ENCODE measurements at regions not wholly inside any gene's neighbourhood (a gene's known extent, or its start where the extent isn't known, plus 50 kb on each side); places are given as distances from the start of the nearest gene placed in this dataset.
"Not testable (repeated sequence)": the region's sequence is repeated elsewhere in the genome, so short reads cannot be mapped to it uniquely, and the experiment has no call there.

DNA sequence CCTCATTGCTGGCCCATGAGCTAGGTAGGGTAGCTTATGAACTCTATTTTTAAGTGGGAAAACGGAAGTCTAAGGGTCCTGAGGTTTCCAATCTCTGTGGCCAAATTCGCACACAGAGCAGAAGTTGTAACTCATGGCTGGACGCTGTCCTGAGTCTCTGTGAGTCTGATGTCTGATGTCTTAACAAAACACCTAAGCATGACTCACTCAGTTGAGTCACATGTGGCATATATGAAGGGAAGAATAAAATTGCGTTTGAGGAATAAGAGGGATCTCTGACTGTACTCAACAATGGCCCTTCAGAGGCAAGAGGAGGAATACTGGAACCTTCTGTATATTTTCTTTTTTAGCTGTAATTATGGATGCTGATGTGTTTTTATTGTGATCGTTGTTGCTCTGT lies 569.7 kb downstream of the RIT2 start:
- no peak for DNase-seq (ENCODE audit: low read depth)

DNA sequence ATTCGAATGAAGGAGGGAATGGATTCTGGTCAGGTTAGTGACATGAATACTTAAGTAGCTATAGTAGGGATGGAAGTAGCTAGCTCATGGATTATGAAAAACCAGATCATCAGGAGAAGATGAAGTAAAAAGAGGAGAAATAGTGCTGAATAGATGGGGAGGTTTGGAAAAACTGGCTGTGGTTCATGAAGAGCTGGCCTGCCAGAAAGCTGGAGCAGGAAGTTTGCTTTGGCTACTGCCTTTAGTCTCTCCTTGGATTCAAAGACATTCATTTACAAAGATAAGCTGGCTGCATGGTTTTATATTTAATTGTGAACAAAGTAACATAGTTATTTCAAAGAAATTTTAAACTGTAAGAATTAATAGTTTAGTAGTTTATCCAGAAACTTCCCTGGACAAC lies 567.0 kb downstream of the RIT2 start:
- no peak for DNase-seq (ENCODE audit: low read depth)

DNA sequence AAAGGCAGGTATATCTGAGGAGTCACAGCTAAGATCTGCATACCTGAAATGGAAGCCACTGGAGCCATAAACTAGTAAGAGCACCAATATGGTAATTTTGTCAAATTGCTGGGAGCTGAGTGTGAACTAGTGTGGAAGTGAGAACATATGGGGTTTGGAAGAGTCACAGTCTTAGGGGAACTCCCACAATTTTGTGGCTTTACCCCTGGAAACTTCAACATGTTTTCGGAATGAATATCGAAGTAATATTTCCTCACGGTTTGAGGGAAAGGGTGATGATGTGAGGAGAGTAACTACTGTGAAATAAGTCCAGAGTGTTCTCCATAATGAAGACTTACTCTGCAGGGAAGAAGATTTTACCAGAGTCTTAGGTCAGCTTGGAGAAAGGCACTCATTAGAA lies 565.9 kb downstream of the RIT2 start:
- DNase-seq (ENCODE audit: low read depth): no peak

DNA sequence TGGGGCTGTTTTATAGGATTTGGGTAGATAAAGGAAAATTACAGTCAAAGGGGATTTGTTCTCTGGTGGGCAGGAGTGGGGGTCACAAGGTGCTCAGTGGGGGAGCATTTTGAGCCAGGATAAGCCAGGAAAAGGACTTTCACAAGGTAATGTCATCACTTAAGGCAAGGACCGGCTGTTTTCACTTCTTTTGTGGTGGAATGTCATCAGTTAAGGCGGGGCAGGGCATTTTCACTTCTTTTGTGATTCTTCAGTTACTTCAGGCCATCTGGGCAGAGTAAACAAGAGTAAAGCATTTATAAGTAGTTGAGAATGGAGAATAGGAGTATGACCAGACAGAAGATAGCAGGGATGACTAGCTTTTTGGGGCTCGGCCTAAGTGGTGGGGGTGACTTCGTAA lies 562.9 kb downstream of the RIT2 start:
- not testable (repeated sequence) for DNase-seq (ENCODE audit: low read depth)

DNA sequence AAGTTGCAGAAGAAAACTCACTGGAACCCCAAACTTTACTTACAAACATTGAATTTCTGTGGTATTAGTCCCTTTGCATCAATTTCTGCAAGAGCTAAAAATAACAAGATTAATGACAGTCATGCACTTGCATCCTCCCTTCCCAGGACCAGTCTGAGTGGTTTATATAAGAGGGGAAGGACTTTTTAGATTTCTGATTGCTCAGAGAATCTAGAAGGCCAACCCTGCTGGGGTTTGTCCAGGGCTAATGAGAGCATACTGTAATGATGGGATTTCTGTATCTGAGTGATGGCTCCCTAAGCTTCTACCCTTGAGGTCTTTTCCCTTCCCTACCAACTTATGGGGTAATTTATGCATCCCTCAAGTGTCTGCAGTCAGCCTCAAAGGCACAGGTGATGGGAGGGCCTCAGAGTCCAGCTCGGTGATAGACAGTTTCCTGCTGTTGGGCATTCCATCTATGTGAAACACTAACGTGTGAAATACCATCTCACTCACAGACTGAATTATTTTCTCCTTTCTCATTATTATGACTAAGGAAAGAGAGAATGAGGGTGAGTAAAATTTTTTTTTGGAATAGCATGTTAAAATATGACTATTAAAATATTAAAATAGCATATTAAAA lies 556.3 kb downstream of the RIT2 start:
- no peak for DNase-seq (ENCODE audit: low read depth)

DNA sequence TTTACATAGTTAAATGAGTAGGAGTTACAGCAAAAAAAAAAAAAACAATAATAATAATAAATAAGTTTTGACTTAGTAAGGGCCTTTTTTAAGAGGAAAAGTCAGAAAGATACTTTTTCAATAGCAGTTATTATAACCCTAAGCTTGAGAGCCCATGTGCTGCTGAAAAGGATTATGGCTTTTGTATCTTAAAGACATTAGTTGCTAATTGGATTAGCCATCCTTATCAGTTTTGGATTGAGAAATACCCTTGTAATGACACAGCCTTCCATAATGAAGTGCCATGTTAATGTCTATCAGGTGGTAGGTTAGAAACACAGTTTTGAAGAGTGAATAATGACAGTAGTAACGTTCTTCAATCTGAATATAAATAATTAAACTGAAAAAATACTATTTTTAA lies 554.0 kb downstream of the RIT2 start:
- DNase-seq (ENCODE audit: low read depth): no peak

DNA sequence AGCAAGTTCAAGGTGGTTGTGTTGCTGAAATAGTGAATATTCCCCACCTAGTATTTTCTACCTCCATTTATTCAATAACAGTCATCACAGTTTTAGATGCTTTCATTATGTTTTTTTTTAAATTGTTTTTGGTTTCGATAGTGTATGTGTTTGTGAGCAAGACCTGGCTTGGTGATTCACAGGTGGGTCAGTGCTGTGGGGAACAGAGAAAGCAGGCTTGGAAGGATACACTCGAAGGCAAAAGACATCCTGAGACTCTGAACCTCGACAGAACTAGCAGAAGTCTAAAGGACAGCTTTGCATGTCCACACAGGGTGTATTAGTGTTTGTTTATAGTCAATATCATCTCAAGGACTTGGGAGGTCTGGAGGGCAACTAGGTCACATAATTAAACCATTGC lies 551.5 kb downstream of the RIT2 start:
- DNase-seq (ENCODE audit: low read depth): no peak

DNA sequence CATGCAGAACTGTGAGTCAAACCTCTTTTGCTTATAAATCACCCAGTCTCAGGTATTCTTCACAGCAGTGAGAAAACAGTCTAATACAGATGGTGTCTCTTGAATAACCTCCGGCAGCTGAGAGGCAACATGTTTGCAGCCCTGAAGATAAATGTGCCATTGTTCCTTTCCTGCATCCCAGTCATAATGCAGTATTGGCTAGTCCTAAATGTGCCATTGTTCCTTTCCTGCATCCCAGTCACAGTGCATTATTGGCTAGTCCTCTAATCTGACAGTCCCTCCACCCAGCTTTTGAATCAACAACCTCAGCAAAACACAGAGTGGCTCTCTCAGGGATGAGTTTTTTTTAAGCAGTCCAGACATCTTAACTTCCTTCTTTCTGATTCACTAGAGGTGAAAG lies 550.7 kb downstream of the RIT2 start:
- DNase-seq (ENCODE audit: low read depth): no peak

DNA sequence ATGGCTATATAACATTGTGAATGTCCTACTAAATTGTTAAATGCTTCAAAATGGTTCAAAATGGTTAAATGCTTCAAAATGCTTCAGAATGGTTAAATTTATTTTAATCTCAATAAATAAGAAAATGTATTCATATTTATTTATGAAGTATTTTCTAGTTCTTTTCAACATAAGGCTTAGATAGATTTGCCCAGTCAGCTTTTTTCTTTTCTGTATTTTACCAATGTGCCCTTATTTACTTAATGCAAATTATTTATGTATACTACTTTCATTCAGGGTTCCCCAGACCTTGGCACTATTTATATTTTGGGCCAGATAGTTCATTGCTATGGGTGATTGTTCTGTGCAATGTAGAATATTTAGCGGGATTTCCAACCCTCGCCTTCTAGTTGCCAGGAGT lies 546.7 kb downstream of the RIT2 start:
- DNase-seq (ENCODE audit: low read depth): no peak

DNA sequence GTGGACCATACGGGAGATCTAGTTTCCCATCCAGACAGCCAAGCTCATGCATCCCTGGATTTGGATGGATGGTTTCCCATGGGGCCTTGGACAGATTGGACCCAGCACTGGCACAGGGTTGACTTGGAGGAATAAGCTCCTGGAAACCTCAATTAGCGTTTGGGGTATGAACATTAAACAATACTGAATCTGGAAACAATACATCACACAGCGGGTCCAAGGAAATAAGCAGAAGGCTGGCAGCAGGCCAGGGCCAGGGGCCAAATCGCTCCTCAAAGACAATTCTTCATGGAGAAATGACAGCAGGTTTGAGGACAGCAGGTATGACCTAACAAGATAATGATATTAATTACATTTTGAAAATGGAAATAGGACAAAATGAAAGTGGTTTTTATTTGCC lies 540.6 kb downstream of the RIT2 start:
- DNase-seq (ENCODE audit: low read depth): no peak

DNA sequence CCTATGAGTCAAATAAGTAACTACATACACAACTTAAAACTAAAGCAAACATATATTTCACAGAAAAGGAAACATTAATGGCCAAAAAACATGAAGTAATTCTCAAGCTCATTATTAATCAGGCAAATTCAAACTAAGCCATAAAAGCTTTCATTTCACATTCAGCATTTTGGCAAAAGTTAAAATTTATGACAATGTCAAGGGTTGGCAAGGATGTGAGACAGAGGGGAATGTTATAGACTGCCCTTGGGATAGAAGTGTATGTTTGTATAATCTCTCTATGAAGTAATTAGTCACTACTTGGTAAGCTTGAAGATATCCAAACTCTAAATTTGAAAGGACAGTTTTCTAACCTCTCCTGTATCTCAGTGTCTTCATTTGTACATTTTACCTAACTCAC lies 539.4 kb downstream of the RIT2 start:
- DNase-seq (ENCODE audit: low read depth): no peak

DNA sequence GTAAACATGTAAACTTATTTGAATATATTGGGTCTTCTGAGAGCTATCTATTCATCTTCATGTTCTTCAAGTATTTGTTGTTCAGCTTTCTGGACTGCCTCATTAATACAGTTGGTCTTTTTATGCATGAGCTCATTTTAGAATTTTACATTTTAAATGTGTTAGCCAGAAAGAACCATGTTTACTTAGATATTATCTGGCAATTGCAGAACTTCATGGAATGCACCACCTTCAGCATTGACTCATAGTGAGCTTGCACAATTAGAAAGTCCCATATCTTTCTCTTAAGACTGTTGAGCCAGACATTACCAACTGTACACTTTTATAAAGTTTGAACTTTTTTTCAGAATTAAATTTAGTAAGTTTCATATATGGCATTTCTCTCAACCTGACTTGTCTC lies 536.7 kb downstream of the RIT2 start:
- no peak for DNase-seq (ENCODE audit: low read depth)

DNA sequence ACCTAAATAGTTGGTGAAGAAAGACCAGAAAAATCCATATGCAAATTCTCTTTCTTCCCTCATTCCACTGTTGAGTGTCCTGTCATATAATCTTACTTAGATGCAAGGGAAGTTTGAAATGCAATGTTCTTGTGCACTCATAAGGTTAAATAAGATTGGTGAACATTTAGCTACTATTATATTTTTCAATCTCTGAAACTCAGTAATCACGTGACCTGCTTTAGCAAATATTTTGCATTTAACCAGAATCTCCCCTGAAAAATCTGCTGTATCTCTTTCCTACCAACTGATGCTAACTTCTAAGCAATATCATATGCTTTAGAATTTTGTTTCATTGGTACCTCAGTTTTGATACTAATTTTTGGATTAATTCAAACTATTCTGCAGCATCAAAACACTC lies 533.2 kb downstream of the RIT2 start:
- DNase-seq (ENCODE audit: low read depth): no peak

DNA sequence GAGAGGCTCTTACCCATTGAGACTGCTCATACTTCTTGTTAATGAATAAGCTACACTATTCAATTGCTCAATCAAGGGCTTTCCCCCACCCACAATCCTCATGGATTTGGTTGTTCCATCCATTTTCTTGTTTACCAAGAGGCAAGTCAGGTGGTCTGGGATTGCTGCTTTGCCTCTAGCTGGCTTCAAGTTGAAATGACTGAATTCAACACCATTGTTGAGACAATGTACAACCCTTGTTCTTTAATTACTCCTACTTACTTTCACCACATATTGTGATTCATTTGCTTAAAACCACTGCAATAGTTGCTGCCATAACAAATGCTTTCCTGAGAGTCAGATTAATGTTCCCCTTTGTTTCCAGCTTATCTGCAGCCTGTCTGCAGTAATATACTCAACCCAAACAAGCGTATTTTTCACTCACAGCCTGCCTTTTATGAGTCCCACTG lies 532.2 kb downstream of the RIT2 start:
- DNase-seq (ENCODE audit: low read depth): no peak

DNA sequence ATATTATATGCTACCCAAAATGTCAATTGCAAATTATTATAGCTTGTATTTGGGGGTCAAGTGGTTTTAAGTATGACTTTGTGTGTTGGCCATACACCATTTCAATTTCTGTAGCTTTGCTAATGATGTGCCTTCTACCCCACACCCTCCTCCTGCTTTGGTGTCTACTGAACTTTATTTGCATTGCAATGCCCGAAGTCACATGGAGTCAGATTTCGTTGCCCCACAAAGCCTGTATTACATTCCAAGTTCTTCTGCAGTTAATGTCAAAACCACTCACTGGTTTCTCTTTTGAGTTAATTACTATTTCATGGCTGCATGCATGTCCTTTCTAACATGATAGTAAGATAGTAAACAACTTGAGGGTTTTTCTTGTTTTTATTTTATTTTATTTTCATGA lies 528.9 kb downstream of the RIT2 start:
- DNase-seq (ENCODE audit: low read depth): no peak

DNA sequence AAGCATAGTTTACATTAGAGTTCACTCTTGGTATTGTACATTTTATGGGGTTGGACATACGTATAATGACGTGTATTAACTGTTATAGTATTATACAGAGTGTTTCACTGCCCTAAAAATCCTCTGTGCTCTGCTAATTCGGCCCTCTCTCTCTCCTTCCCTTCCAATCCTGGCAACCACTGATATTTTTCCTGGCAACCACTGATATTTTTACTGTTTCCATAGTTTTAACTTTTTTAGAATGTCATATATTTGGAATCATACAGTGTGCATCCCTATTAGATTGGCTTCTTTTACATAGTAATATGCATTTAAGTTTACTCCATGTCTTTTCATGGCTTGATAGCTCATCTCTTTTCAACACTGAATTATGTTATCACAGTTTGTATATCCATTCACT lies 526.7 kb downstream of the RIT2 start:
- no peak for DNase-seq (ENCODE audit: low read depth)

DNA sequence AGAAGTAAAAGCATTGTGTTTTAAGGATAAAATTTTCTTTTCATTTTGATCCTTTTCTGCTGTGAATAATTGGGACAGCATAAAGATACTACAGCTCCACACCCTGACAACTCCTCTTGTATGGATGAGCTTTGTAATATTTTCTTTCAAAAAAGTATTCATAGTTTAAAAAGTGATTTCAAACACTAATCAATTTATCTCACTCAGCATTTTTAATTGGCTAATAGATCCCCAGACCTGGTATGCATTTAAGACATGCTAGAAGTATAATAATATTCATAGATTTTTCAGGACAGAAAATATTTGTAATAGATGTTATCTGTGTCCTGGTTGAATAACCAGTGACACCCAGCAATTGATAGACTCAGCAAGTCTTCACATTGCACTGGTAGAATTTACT lies 510.7 kb downstream of the RIT2 start:
- no peak for DNase-seq (ENCODE audit: low read depth)

DNA sequence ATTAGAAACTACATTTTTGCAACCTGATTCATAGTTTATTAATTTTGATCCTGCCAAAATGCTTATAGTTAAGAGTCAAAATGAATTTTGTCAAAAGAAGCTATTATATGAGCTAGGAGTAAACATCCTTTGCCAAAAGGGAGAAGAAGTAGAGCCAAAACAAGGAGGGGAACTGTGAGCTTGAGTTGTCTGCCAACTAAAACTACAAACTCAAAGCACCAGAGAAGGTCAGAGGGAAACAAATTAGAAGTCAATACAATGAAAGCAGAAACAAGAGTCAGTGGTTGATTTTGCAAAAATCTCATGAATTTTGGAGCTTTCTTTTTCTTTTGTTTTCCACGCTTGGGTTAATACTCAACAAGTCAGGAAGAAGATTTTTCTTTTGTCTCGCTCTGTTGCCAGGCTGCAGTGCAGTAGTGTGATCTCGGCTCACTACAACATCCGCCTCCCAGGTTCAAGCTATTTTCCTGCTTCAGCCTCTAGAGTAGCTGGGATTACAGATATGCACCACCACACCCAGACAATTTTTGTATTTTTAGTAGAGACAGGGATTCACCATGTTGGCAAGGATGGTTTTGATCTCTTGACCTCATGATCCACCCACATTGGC lies 508.5 kb downstream of the RIT2 start:
- no peak for DNase-seq (ENCODE audit: low read depth)

DNA sequence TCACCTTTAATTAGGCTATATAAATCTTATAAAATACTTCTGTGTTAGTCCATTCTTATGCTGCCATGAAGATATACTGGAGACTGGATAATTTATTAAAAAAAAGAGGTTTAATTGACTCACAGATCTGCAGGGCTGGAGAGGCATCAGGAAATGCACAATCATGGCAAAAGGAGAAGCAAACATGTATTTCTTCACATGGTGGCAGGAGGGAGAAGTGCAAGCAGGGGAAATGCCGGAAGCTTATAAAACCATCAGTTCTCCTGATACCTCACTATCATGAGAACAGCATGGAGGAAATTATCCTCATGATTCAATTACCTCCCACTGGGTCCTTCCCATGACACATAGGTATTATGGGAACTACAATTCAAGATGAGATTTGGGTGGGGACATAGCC lies 504.4 kb downstream of the RIT2 start:
- DNase-seq (ENCODE audit: low read depth): no peak

DNA sequence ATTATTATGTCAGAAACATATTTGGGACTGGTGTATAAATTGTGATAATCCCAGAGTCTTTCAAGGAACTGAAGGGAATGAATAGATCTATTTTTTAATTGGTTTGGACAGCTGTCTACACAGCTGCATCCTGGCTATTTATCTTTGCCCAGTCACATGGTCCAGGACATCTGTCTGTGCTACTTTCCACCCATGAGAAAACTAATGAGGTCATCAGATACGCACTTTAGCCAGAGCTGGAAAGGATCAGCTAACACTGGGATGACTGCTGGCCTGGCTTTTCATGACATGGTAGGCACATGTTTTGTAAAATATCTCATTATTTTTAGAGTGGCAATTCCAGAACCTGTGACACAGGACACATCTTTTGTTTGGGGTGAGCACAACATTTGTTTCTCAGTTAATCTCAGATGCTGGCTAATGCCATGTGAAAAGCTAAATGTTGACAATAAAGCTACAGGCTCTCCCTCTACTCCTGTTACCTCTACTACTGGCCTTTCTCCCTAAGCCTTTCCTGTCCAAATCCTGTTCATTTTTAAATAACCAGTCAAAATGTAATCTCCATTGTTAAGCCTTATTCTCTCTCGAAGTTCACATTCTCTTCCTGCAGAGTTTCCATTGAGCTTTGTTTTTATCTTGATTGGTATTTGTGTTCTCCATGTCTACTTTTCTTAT lies 500.7 kb downstream of the RIT2 start:
- no peak for DNase-seq (ENCODE audit: low read depth)

DNA sequence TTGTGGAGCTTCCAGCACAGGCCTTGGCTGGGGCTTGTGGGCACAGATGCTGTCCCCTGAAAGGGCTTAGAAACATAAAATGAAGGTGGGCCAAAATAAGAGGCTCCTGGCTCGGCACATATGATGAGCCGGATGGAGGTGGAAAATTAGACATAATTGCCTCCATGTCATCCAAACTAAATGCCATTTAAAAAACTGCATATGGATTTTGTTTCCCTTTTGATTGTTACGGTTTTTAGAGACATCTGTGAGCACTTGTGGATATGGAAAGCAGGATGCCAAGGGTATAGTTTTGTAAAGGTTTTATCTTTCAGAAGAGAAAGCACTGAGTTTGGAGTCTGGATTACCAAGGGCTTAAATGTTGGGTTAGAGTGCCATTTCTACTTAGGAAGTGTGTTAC lies 498.3 kb downstream of the RIT2 start:
- no peak for DNase-seq (ENCODE audit: low read depth)

DNA sequence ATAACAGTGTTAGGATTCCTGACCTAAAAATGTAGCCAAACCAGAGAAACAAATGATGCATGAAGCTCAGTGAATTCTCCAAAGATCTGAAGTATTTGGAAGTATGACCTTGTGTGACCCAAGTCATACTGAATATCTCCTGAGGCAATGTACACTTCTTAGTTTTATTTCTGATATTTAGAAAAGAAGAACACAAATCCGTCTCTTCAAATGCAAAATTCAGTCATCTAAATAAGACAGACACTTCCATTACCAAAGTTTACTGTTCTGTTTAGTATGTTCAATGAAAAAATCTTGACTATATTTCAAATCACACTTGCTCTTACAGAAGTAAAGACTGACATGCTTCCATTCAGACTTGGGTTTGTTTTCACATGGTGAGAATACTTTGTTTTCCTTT lies 495.7 kb downstream of the RIT2 start:
- DNase-seq (ENCODE audit: low read depth): no peak

DNA sequence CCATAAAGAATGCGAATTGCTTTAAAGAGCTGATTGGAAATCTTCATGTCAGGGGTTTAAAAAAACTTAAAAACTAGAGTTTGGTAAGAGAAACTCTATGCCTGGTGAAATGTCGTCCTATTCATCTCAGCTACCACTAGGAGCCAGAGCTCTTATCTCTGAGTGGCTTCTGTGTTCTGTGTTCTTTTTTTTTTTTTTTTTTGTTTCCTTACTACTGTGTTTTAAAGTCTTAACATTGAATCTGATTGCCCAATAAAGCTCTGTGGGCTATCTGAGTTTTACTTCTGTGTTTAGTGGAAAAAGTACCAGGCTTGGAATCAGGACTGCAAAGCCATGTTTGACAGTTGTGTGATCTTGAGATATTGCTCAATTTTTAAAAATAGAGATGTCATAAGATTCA lies 494.8 kb downstream of the RIT2 start:
- DNase-seq (ENCODE audit: low read depth): no peak

DNA sequence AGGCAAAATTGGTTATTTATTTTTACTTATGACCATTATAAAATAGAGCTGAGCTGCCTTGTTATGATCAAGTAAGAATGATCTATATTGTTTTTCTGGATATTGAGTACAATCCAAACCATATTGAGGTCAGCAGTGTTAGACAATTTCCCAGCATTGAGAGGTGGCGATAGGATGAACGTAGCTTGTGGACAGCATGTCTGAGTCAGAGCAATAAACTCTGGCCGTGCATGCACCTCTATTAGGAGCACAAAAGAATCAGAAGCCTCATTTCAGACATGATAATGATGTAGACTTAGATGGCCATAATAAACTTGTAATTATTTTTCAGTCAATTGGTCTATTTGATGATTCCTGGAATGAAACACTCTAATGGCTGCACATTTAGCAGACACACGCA lies 491.6 kb downstream of the RIT2 start:
- no peak for DNase-seq (ENCODE audit: low read depth)
